Mesenchymal stem cell (in vitro differentiated cells and primary cell): ENCODE measurements at regions not wholly inside any gene's neighbourhood (a gene's known extent, or its start where the extent isn't known, plus 50 kb on each side); places are given as distances from the start of the nearest gene placed in this dataset.

Experiments
- DNase-seq: peaks from one replicate; pipeline ENCODE4 v3.0.0-alpha.2; 2013
- H2AFZ ChIP-seq: one replicate; pipeline ENCODE4 v1.6.1; 2013; ENCODE audit warnings: low read depth, mild to moderate bottlenecking, control low read depth, inconsistent platforms, low read length, moderate library complexity
- H2AK5ac ChIP-seq: 2 replicates; pipeline ENCODE4 v1.6.1; 2013; ENCODE audit warnings: low read length, moderate library complexity, mild to moderate bottlenecking, inconsistent platforms; ENCODE audit not compliant: severe bottlenecking
- H2BK120ac ChIP-seq: one replicate; pipeline ENCODE4 v1.6.1; 2013; ENCODE audit warnings: low read depth, mild to moderate bottlenecking, inconsistent platforms, low read length, moderate library complexity
- H2BK12ac ChIP-seq, 2 experiments: one replicate each; pipeline ENCODE4 v1.6.1; 2013; ENCODE audit warnings: inconsistent platforms in 2 of 2, low read length in 2 of 2, mild to moderate bottlenecking in 2 of 2, moderate library complexity in 2 of 2, control low read depth in 1 of 2
- H2BK15ac ChIP-seq: one replicate; pipeline ENCODE4 v1.6.1; 2013; ENCODE audit warnings: mild to moderate bottlenecking, low read depth, inconsistent platforms; ENCODE audit not compliant: poor library complexity, severe bottlenecking
- H2BK5ac ChIP-seq: 2 replicates; pipeline ENCODE4 v1.6.1; 2013; ENCODE audit warnings: low read depth, mild to moderate bottlenecking, low read length, control low read depth, inconsistent platforms; ENCODE audit not compliant: poor library complexity, severe bottlenecking
- H3K14ac ChIP-seq, 2 experiments: one replicate each; pipeline ENCODE4 v1.6.1; 2013; ENCODE audit warnings: inconsistent platforms in 2 of 2, low read length in 2 of 2, control low read depth in 1 of 2, mild to moderate bottlenecking in 1 of 2, moderate library complexity in 1 of 2
- H3K18ac ChIP-seq, 2 experiments: one replicate each; pipeline ENCODE4 v1.6.1; 2013; ENCODE audit warnings: inconsistent platforms in 2 of 2, low read length in 2 of 2, control low read depth in 1 of 2, low read depth in 1 of 2, mild to moderate bottlenecking in 1 of 2
- H3K23ac ChIP-seq, 2 experiments: one replicate each; pipeline ENCODE4 v1.6.1; 2013; ENCODE audit warnings: inconsistent platforms in 2 of 2, low read length in 2 of 2, mild to moderate bottlenecking in 2 of 2, moderate library complexity in 2 of 2, control low read depth in 1 of 2
- H3K27ac ChIP-seq: 2 replicates; pipeline ENCODE4 v1.5.1; 2013; ENCODE audit warnings: mild to moderate bottlenecking, moderate library complexity, low read length, control low read depth, inconsistent platforms; ENCODE audit not compliant: poor library complexity, severe bottlenecking
- H3K27me3 ChIP-seq, 2 experiments: 2 replicates each; pipeline versions ENCODE4 v1.6.1 to v1.7.0; 2013; ENCODE audit warnings: low read length in 2 of 2, mild to moderate bottlenecking in 2 of 2, moderate library complexity in 2 of 2, control low read depth in 1 of 2, inconsistent platforms in 1 of 2; ENCODE audit not compliant: control insufficient read depth in 1 of 2, insufficient read depth in 1 of 2
- H3K36me3 ChIP-seq, 2 experiments: 2 replicates each; pipeline versions ENCODE4 v1.6.1 to v1.7.0; 2013; ENCODE audit warnings: low read length in 2 of 2, control low read depth in 1 of 2, inconsistent platforms in 1 of 2, low read depth in 1 of 2, mild to moderate bottlenecking in 1 of 2; ENCODE audit not compliant: insufficient read depth in 2 of 2, control insufficient read depth in 1 of 2
- H3K4ac ChIP-seq, 2 experiments: one replicate each; pipeline ENCODE4 v1.6.1; 2013; ENCODE audit warnings: inconsistent platforms in 2 of 2, low read length in 2 of 2, mild to moderate bottlenecking in 2 of 2, moderate library complexity in 2 of 2, control low read depth in 1 of 2, low read depth in 1 of 2
- H3K4me1 ChIP-seq: 2 replicates; pipeline ENCODE4 v1.6.1; 2013; ENCODE audit warnings: low read depth, low read length, control low read depth; ENCODE audit not compliant: control insufficient read depth, insufficient read depth
- H3K4me2 ChIP-seq: 2 replicates; pipeline ENCODE4 v1.6.1; 2013; ENCODE audit warnings: low read length, mild to moderate bottlenecking, inconsistent platforms; ENCODE audit not compliant: poor library complexity, severe bottlenecking
- H3K4me3 ChIP-seq, 2 experiments: 2 replicates each; pipeline versions ENCODE4 v1.5.1 to v1.7.0; 2013; ENCODE audit warnings: low read length in 2 of 2, mild to moderate bottlenecking in 2 of 2, control low read depth in 1 of 2, low read depth in 1 of 2; ENCODE audit not compliant: insufficient read depth in 1 of 2
- H3K79me1 ChIP-seq: replicated peaks from 2 replicates; pipeline ENCODE4 v1.6.1; 2013; ENCODE audit warnings: mild to moderate bottlenecking, control low read depth, low read length, inconsistent platforms; ENCODE audit not compliant: poor library complexity, severe bottlenecking
- H3K9ac ChIP-seq: 2 replicates; pipeline ENCODE4 v1.7.0; 2013; ENCODE audit warnings: mild to moderate bottlenecking, low read length, moderate library complexity
- H3K9me3 ChIP-seq: 2 replicates; pipeline ENCODE4 v1.7.0; 2013; ENCODE audit warnings: mild to moderate bottlenecking, low read length; ENCODE audit not compliant: control insufficient read depth
- H4K8ac ChIP-seq: one replicate; pipeline ENCODE4 v1.6.1; 2013; ENCODE audit warnings: inconsistent platforms, mild to moderate bottlenecking, low read length, moderate library complexity
- H4K91ac ChIP-seq: one replicate; pipeline ENCODE4 v1.6.1; 2013; ENCODE audit warnings: mild to moderate bottlenecking, low read length, inconsistent platforms
- WGBS: methylation state at CpG from one replicate; pipeline ENCODE4 v1.1.7; 2013; ENCODE audit warnings: mixed read lengths; 5-methylcytosine and 5-hydroxymethylcytosine counted together

DNA sequence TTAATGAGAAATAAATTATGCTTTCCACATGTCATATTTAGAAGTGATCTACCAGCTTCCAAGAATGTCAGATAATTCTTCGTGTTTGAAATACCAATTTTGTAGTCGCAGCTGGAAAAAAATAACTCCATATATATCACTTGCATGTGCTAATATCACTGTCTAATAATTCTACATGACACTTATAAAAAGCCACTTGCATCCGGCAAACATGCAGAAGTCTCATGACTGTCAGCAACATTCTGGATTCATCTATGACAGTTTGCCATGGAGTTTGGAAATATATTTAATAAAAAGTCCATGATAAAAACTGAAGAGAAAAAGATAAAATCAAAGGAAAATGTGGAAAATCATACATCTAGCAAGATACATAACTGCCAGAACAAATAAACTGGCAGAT is 1784.4 kb downstream of the SUCLG1 start:
- Histone ChIP-seq H3K27me3 (no peaks in the 10 kb centered on the region), H2AFZ (no peak overlapping the region), H3K4me1 (no peaks in the 10 kb centered on the region), H3K14ac (no peak overlapping the region), H3K4me2 (no peak overlapping the region), H2BK15ac (no peak overlapping the region), H2BK5ac (no peak overlapping the region), H3K23ac (no peak overlapping the region), H2BK12ac (no peak overlapping the region), H2AK5ac (no peak overlapping the region), H3K27ac (no peak overlapping the region), H3K9ac (no peak overlapping the region), H3K9me3 (peaks cover 18% of the 10 kb centered on the region), H3K4ac (no peak overlapping the region), H4K91ac (no peak overlapping the region), H4K8ac (no peak overlapping the region), H3K36me3 (no peaks in the 10 kb centered on the region), H3K4me3 (no peak overlapping the region), H3K18ac (no peak overlapping the region), H2BK120ac (no peak overlapping the region), H3K79me1 (no peaks in the 10 kb centered on the region)
- no peak for DNase-seq
- 98% methylated on average over 3 of the region's 3 CpGs for WGBS

DNA sequence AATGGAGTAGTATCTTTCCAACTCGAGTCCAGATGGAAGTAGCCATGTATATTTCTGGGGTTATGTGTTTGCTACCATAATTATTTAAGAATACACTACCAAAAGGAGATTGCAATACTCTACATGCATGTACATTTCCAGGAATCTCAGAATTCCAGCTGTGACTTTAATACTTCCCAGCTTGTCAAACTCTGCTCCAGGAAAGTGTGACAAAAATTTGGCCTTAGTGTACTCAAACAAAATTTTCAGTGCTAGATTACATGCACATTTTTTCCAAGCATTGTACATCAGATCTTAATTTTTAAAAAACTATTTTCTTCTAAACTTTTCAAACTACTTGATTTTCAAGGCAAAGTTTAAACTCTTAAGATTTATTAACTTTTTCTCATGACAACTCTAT is 1791.6 kb downstream of the SUCLG1 start:
- DNase-seq, result no peak
- no peak overlapping the region for H2AK5ac ChIP-seq
- no CpG with 5 or more reads among the region's 1 CpG for WGBS
- no peak overlapping the region for H2BK5ac ChIP-seq
- H3K27ac ChIP-seq, result no peak overlapping the region
- H4K91ac ChIP-seq, result no peak overlapping the region
- H3K23ac ChIP-seq, result no peak overlapping the region
- H2BK12ac ChIP-seq, result no peak overlapping the region
- no peaks in the 10 kb centered on the region for H3K79me1 ChIP-seq
- no peak overlapping the region for H4K8ac ChIP-seq
- H3K4me1 ChIP-seq, result no peaks in the 10 kb centered on the region
- H3K4ac ChIP-seq, result no peak overlapping the region
- no peaks in the 10 kb centered on the region for H3K9me3 ChIP-seq
- H3K4me3 ChIP-seq, result no peak overlapping the region
- H3K9ac ChIP-seq, result no peak overlapping the region
- H3K27me3 ChIP-seq, result no peaks in the 10 kb centered on the region
- no peaks in the 10 kb centered on the region for H3K36me3 ChIP-seq
- no peak overlapping the region for H2BK15ac ChIP-seq
- no peak overlapping the region for H3K14ac ChIP-seq
- H3K4me2 ChIP-seq, result no peak overlapping the region
- H3K18ac ChIP-seq, result no peak overlapping the region
- no peak overlapping the region for H2BK120ac ChIP-seq
- H2AFZ ChIP-seq, result no peak overlapping the region

DNA sequence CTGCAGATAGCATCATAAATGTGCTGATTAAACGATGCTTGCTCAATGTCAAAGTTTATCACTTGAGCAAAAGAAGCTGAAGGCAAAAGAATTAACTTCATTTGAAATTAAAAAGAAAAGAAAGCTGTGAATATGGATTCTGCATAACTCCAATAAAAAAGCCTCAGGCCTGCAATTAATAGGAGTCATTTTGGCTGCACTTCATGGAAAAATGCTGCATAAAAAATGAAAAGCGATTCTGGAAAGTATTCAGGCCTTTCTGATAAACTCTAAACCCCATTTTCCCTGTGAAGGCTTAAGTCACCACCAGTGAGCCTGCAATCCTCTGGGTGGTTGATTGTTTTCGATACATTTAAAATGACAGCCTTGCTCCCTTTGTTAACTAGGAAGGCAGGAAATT is 1793.4 kb downstream of the SUCLG1 start:
- no peak overlapping the region for H4K91ac ChIP-seq
- no peak for DNase-seq
- no peaks in the 10 kb centered on the region for H3K79me1 ChIP-seq
- H3K4ac ChIP-seq, result no peak overlapping the region
- H2BK5ac ChIP-seq, result no peak overlapping the region
- H2BK120ac ChIP-seq, result no peak overlapping the region
- H3K14ac ChIP-seq, result no peak overlapping the region
- H3K4me1 ChIP-seq, result no peaks in the 10 kb centered on the region
- no peaks in the 10 kb centered on the region for H3K27me3 ChIP-seq
- no peaks in the 10 kb centered on the region for H3K9me3 ChIP-seq
- H2BK12ac ChIP-seq, result no peak overlapping the region
- no peak overlapping the region for H3K4me3 ChIP-seq
- no peak overlapping the region for H4K8ac ChIP-seq
- H2AFZ ChIP-seq, result no peak overlapping the region
- H3K23ac ChIP-seq, result no peak overlapping the region
- H2BK15ac ChIP-seq, result no peak overlapping the region
- no peaks in the 10 kb centered on the region for H3K36me3 ChIP-seq
- no peak overlapping the region for H2AK5ac ChIP-seq
- WGBS, result 67% methylated on average over 1 of the region's 3 CpGs
- no peak overlapping the region for H3K27ac ChIP-seq
- no peak overlapping the region for H3K4me2 ChIP-seq
- H3K18ac ChIP-seq, result no peak overlapping the region
- H3K9ac ChIP-seq, result no peak overlapping the region

DNA sequence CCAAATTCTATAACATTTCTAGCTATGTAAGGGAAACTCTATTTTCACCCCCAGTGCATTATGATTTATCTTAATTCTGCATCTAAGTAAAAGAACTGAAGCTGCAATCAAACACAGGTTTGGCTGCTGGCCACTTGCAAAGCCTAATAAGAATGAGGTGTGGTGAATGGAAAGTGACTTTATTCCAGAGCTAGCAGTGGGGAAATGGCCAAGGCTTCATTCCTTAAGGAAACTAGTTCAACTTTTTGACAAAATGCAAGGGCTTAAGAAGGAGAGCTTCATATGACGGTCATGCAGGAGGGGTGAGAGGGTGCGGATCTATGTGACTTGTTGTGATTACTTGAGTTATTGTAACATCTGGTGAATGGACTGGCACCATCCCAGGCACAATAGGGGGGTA is 1802.0 kb downstream of the SUCLG1 start:
- no peak overlapping the region for H3K4me3 ChIP-seq
- H3K36me3 ChIP-seq, result no peaks in the 10 kb centered on the region
- H2BK15ac ChIP-seq, result no peak overlapping the region
- no peak for DNase-seq
- no peaks in the 10 kb centered on the region for H3K27me3 ChIP-seq
- H2AK5ac ChIP-seq, result no peak overlapping the region
- H3K18ac ChIP-seq, result no peak overlapping the region
- no peak overlapping the region for H4K91ac ChIP-seq
- no peak overlapping the region for H2BK120ac ChIP-seq
- H3K27ac ChIP-seq, result no peak overlapping the region
- H3K14ac ChIP-seq, result no peak overlapping the region
- no peak overlapping the region for H3K9ac ChIP-seq
- no peak overlapping the region for H2BK12ac ChIP-seq
- no peak overlapping the region for H4K8ac ChIP-seq
- H2AFZ ChIP-seq, result no peak overlapping the region
- H3K79me1 ChIP-seq, result no peaks in the 10 kb centered on the region
- no peak overlapping the region for H2BK5ac ChIP-seq
- no peaks in the 10 kb centered on the region for H3K9me3 ChIP-seq
- no peak overlapping the region for H3K4me2 ChIP-seq
- H3K4me1 ChIP-seq, result no peaks in the 10 kb centered on the region
- H3K4ac ChIP-seq, result no peak overlapping the region
- WGBS, result 90% methylated on average over 2 of the region's 2 CpGs
- H3K23ac ChIP-seq, result no peak overlapping the region
